ENCODE measurements at regions not wholly inside any gene's neighbourhood (a gene's known extent, or its start where the extent isn't known, plus 50 kb on each side); places are given as distances from the start of the nearest gene placed in this dataset.
"Not testable (repeated sequence)": the region's sequence is repeated elsewhere in the genome, so short reads cannot be mapped to it uniquely, and the experiment has no call there.

- Mint-ChIP-seq H3K4me3 (peak overlapping the region in 1 of 2 donors; percentile 35), H3K9me3 (no peaks in the 10 kb centered on the region), H3K27ac (no peak overlapping the region), H3K4me1 (peaks cover 11% of the 10 kb centered on the region), H3K27me3 (no peaks in the 10 kb centered on the region)
- DNase-seq (peak; percentile 52 to 82), ATAC-seq (peak; percentile 99)
These were observed 162.3 kb upstream of the MAMLD1 start for GRCh38 chrX:150200820-150201287.

GRCh38 chrX:150201391-150201790 lies 161.7 kb upstream of the MAMLD1 start:
- Mint-ChIP-seq H3K27me3 (no peaks in the 10 kb centered on the region), H3K4me1 (peaks cover 11% of the 10 kb centered on the region)

GRCh38 chrX:150201841-150202240 lies 161.3 kb upstream of the MAMLD1 start:
- no peak overlapping the region for H3K4me3 Mint-ChIP-seq
- no peaks in the 10 kb centered on the region for H3K9me3 Mint-ChIP-seq
- H3K27me3 Mint-ChIP-seq = no peaks in the 10 kb centered on the region
- H3K27ac Mint-ChIP-seq = no peak overlapping the region
- ATAC-seq = no peak
- peaks cover 11% of the 10 kb centered on the region for H3K4me1 Mint-ChIP-seq
- DNase-seq = no peak

More at GRCh38 chrX:150201391-150201790, 161.7 kb upstream of the MAMLD1 start:
- Mint-ChIP-seq H3K4me3 (no peak overlapping the region), H3K27ac (no peak overlapping the region), H3K9me3 (no peaks in the 10 kb centered on the region)
- no peak for DNase-seq
- ATAC-seq = no peak

GRCh38 chrX:150202641-150203247 lies 160.4 kb upstream of the MAMLD1 start:
- Mint-ChIP-seq H3K4me3 (no peak overlapping the region), H3K9me3 (no peaks in the 10 kb centered on the region), H3K4me1 (peaks cover 11% of the 10 kb centered on the region), H3K27ac (no peak overlapping the region), H3K27me3 (no peaks in the 10 kb centered on the region)
- no peak for ATAC-seq
- DNase-seq = no peak

DNA sequence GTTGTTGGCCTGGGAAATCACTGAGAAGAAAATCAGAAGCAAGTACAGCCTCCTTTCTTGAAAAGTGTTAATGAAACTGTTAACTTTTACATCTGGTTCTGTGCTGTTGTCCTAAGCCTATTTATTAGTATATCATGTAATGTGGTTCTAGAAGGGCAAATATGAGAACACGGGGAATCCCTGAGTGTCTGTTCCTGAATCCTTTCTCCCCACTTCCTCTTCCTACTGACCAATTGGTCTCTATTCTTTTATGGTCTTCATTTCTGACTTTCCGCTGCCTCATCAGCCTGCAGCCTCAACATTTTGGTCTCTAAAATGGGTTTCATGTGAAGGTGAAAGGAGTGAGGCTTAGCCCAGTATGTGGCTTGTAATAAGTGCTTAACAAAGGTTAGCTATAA lies 159.9 kb upstream of the MAMLD1 start:
- no peaks in the 10 kb centered on the region for H3K9me3 Mint-ChIP-seq
- no peaks in the 10 kb centered on the region for H3K27me3 Mint-ChIP-seq
- no peak for ATAC-seq
- H3K27ac Mint-ChIP-seq = no peak overlapping the region
- H3K4me3 Mint-ChIP-seq = no peak overlapping the region
- H3K4me1 Mint-ChIP-seq = peaks cover 11% of the 10 kb centered on the region
- no peak for DNase-seq

- Mint-ChIP-seq H3K27ac (no peak overlapping the region), H3K4me1 (peaks cover 11% of the 10 kb centered on the region), H3K4me3 (no peak overlapping the region), H3K27me3 (peaks cover 2% of the 10 kb centered on the region), H3K9me3 (no peaks in the 10 kb centered on the region)
- DNase-seq (no peak), ATAC-seq (no peak)
These were observed 158.1 kb upstream of the MAMLD1 start for GRCh38 chrX:150205011-150205410.

DNA sequence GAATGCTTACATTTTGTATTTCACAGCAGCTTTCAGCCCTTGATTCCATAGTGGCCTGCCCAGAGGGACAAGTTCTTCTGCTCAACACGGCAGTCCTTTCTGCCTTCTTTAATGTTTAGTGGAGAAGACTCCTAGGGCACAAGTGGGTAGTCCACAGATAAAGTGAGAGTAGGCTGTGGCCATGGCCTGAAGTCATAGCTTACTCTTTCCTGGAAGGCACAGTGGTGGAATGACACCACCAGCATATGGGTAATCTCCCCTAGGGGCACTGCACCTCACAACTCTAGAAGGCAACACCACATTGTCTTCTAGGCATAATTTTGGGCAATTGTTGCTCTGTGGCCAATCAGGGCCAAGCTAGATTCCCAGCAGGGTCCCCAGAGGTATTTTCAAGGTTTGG lies 155.4 kb upstream of the MAMLD1 start:
- no peaks in the 10 kb centered on the region for H3K4me1 Mint-ChIP-seq
- no peak overlapping the region for H3K27ac Mint-ChIP-seq
- peak; percentile 72 for ATAC-seq
- no peak overlapping the region for H3K4me3 Mint-ChIP-seq
- no peaks in the 10 kb centered on the region for H3K9me3 Mint-ChIP-seq
- H3K27me3 Mint-ChIP-seq = peaks cover 9% of the 10 kb centered on the region
- no peak for DNase-seq

GRCh38 chrX:150211988-150212387 lies 151.1 kb upstream of the MAMLD1 start:
- Mint-ChIP-seq H3K27ac (no peak overlapping the region), H3K9me3 (no peaks in the 10 kb centered on the region), H3K4me3 (no peak overlapping the region), H3K4me1 (no peaks in the 10 kb centered on the region), H3K27me3 (peaks cover 9% of the 10 kb centered on the region)
- DNase-seq (no peak), ATAC-seq (no peak)

GRCh38 chrX:150212672-150213480 lies 150.2 kb upstream of the MAMLD1 start:
- DNase-seq = no peak
- Mint-ChIP-seq H3K27ac (no peak overlapping the region), H3K27me3 (peaks cover 9% of the 10 kb centered on the region), H3K4me3 (no peak overlapping the region), H3K4me1 (no peaks in the 10 kb centered on the region), H3K9me3 (no peaks in the 10 kb centered on the region)
- ATAC-seq = no peak

DNA sequence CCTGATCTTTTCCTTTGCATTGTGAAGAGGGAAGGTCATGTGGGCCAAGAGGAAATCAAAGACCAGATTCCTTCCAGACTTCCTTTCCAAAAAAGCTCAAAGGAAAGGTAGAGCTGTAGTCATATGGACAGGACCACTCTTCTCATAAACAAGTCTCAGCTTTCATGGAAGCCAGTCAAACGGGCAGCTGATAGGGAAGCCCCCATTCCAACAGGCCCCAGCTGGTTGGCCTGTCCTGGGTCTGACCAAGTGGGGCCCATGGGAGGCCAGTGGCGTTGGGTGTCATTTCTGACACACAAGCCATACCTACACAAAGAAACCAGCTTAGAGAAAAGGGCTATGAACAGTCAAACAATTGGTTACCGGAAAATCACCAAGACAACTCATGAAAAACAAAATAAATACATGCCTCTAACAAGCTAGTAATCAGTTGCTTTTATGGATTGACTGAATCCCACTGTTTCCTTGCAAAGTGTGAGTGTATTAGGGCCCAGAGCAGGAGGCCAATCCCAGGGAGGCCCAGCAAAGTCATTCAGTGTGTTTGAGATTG lies 149.6 kb upstream of the MAMLD1 start:
- H3K4me3 Mint-ChIP-seq = no peak overlapping the region
- no peak for ATAC-seq
- peaks cover 9% of the 10 kb centered on the region for H3K27me3 Mint-ChIP-seq

GRCh38 chrX:150216000-150216399 lies 147.1 kb upstream of the MAMLD1 start:
- H3K4me1 Mint-ChIP-seq, H3K27ac Mint-ChIP-seq, DNase-seq, H3K27me3 Mint-ChIP-seq, ATAC-seq, H3K4me3 Mint-ChIP-seq, H3K9me3 Mint-ChIP-seq: not testable (repeated sequence)

More for the DNA sequence above, 149.6 kb upstream of the MAMLD1 start:
- no peak overlapping the region for H3K27ac Mint-ChIP-seq
- no peaks in the 10 kb centered on the region for H3K9me3 Mint-ChIP-seq
- no peak for DNase-seq
- H3K4me1 Mint-ChIP-seq = no peaks in the 10 kb centered on the region

DNA sequence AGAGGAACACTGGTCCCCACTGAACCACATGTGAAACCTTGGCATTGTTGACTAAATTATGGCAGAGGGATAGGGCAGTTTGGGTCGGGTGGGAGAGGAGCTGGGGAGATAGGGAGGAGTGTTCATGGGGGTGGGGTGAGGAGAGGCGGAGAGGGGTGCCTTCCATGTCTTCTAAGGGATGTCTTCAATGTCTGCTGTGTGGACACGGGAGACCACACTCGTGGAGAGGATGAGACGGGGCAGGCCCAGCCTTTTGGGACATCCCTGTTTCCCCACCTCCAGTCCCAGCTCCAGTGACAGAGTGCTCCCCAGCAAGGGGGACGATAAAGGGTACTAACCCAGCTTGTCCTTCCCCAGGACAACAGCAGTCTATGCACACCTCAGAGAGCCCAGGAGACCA lies 146.4 kb upstream of the MAMLD1 start:
- Mint-ChIP-seq H3K27ac (no peak overlapping the region), H3K9me3 (no peaks in the 10 kb centered on the region), H3K27me3 (no peaks in the 10 kb centered on the region), H3K4me1 (no peaks in the 10 kb centered on the region), H3K4me3 (no peak overlapping the region)
- DNase-seq (no peak), ATAC-seq (no peak)

DNA sequence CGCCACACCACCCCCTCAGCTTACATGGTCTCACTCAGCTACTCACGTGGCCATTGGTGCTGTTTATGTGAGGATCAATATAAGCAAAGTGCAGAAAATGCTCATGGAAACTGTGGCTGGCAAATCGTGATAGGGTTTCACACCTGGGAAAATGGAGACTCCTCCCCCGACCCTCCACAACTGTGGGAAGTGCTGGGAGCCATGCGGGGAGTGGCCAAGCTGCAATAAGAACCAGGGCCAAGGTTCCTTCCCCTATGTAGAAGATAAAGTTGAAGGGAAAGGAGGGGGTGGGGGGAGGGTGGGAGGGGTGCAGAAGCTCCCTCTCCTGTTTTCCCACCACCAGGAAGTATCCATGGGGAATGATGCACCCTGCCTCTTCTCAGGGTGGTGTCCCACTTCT lies 145.5 kb upstream of the MAMLD1 start:
- DNase-seq (no peak), ATAC-seq (no peak)
- H3K4me1 Mint-ChIP-seq = no peaks in the 10 kb centered on the region
- no peaks in the 10 kb centered on the region for H3K27me3 Mint-ChIP-seq
- no peak overlapping the region for H3K27ac Mint-ChIP-seq
- no peaks in the 10 kb centered on the region for H3K9me3 Mint-ChIP-seq
- H3K4me3 Mint-ChIP-seq = no peak overlapping the region

DNA sequence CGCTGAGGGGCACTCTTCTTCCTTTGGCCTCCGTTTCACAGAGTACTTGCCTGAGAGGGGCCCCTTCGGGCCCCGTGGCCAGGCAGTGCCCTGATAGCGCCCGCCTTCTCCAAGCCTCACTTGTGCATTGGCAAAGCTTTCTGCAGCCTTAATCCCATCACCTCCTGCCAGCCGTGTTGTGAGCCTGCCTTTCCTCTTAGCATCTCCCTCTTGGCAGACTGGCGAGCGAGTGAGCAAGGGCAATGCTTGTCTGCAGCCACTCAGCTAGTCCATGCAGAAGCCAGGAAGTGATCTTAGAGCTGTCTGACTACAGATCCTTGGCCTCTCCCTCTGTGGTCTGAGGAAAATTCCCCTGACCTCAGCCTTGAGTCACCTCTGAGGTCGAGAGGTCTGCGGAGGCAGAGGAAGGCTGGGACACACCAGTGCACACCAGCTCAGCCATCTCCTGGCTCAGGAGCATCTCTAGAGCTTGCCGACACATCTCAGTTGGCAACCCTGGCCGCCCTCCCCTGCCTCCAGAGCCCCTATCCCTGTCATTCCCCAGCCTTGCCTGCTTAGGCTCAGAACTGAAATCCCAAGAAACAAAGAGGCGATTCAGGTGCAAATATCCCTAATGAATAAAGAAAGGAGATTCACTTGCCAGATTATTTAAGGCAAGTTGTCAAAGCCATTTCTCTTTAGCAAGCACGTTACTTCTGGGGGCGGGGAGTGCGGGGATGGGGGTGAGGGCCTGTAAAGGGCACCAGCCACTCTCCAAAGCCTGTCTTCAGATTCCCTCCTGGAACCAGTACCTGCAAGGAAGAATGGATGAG lies 143.5 kb upstream of the MAMLD1 start:
- Mint-ChIP-seq H3K27me3 (no peaks in the 10 kb centered on the region), H3K27ac (no peak overlapping the region), H3K4me3 (no peak overlapping the region), H3K9me3 (no peaks in the 10 kb centered on the region), H3K4me1 (no peaks in the 10 kb centered on the region)
- DNase-seq (no peak), ATAC-seq (peak; percentile 58)

GRCh38 chrX:150223176-150224015 lies 139.7 kb upstream of the MAMLD1 start:
- Mint-ChIP-seq H3K27me3 (no peaks in the 10 kb centered on the region), H3K27ac (no peak overlapping the region), H3K4me1 (no peaks in the 10 kb centered on the region), H3K4me3 (no peak overlapping the region), H3K9me3 (no peaks in the 10 kb centered on the region)
- no peak for ATAC-seq
- DNase-seq = no peak
